SK-N-SH (cell line): ENCODE measurements at regions not wholly inside any gene's neighbourhood (a gene's known extent, or its start where the extent isn't known, plus 50 kb on each side); places are given as distances from the start of the nearest gene placed in this dataset.

Experiments used
- CTCF ChIA-PET: fragments of 300-600, 350-600 bp; formaldehyde crosslinking; extraction: SDS; loops from one replicate; lab custom pipeline; 2021; lab: Yijun Ruan, JAX
- POLR2A ChIA-PET: fragments of 350-600 bp; sonication (Branson Sonifier 250); formaldehyde crosslinking; extraction: SDS; loops from one replicate; lab custom pipeline; 2020; ENCODE audit warnings: antibody characterized with exemption, inconsistent platforms; lab: Yijun Ruan, JAX
- DNase-seq: peaks from one replicate; pipeline ENCODE4 v3.0.0; 2012
- H2AFZ ChIP-seq: fragments of 200-600 bp; sonication (generic); 2 replicates; pipeline ENCODE4 v1.8.1; 2016; ENCODE audit warnings: antibody characterized with exemption, mild to moderate bottlenecking, low read depth
- H3F3A ChIP-seq: fragments of 200-600 bp; sonication (generic); replicated peaks from 2 replicates; pipeline ENCODE3; 2016; ENCODE audit warnings: antibody characterized with exemption, mild to moderate bottlenecking; ENCODE audit not compliant: insufficient read depth
- H3K27ac ChIP-seq, 2 experiments: fragments of 200-500 bp in 1 of 2; fragments of 200-600 bp in 1 of 2; sonication (Bioruptor generic) in 1 of 2; sonication (generic), shearing (Covaris generic) in 1 of 2; 2 replicates each; pipeline versions ENCODE4 v1.5.1 to v1.6.1; 2014 to 2016; ENCODE audit warnings: low read depth in 2 of 2, inconsistent platforms in 1 of 2, low read length in 1 of 2, mild to moderate bottlenecking in 1 of 2, mixed read lengths in 1 of 2
- H3K27me3 ChIP-seq: fragments of 200-600 bp; sonication (generic), shearing (Covaris generic); 2 replicates; pipeline ENCODE4 v1.6.1; 2016; ENCODE audit warnings: mixed run types; ENCODE audit not compliant: insufficient read depth
- H3K36me3 ChIP-seq, 2 experiments: fragments of 200-500 bp in 1 of 2; fragments of 200-600 bp in 1 of 2; sonication (Bioruptor generic) in 1 of 2; sonication (generic) in 1 of 2; replicated peaks in 1 of 2; 2 replicates each; pipeline versions ENCODE3 to v1.5.1; 2014 to 2016; ENCODE audit warnings: low read length in 1 of 2, mild to moderate bottlenecking in 1 of 2; ENCODE audit not compliant: insufficient read depth in 2 of 2, control insufficient read depth in 1 of 2
- H3K4me1 ChIP-seq, 2 experiments: fragments of 200-500 bp in 1 of 2; fragments of 200-600 bp in 1 of 2; sonication (Bioruptor generic) in 1 of 2; sonication (generic), shearing (Covaris generic) in 1 of 2; 2 replicates each; pipeline versions ENCODE4 v1.5.1 to v1.6.1; 2014 to 2016; ENCODE audit warnings: low read depth in 1 of 2, low read length in 1 of 2, mixed run types in 1 of 2; ENCODE audit not compliant: insufficient read depth in 2 of 2, control insufficient read depth in 1 of 2
- H3K4me2 ChIP-seq: fragments of 200-600 bp; sonication (generic), shearing (Covaris generic); 2 replicates; pipeline ENCODE4 v1.6.1; 2017; ENCODE audit warnings: mixed run types
- H3K4me3 ChIP-seq, 2 experiments: fragments of 200-500 bp in 1 of 2; fragments of 200-600 bp in 1 of 2; sonication (Bioruptor generic) in 1 of 2; sonication (generic), shearing (Covaris generic) in 1 of 2; 2 replicates each; pipeline versions ENCODE4 v1.5.1 to v1.8.1; 2014 to 2016; ENCODE audit warnings: low read depth in 2 of 2, inconsistent platforms in 1 of 2, low read length in 1 of 2, mild to moderate bottlenecking in 1 of 2, mixed read lengths in 1 of 2, moderate library complexity in 1 of 2
- H3K79me2 ChIP-seq: fragments of 200-600 bp; sonication (generic); 2 replicates; pipeline ENCODE4 v1.8.1; 2017; ENCODE audit warnings: mild to moderate bottlenecking; ENCODE audit not compliant: insufficient read depth
- H3K9ac ChIP-seq: fragments of 200-600 bp; sonication (generic); 2 replicates; pipeline ENCODE4 v1.6.1; 2017; ENCODE audit warnings: mixed run types
- H3K9me2 ChIP-seq: fragments of 200-600 bp; sonication (generic); 2 replicates; pipeline ENCODE4 v1.6.1; 2017; ENCODE audit warnings: mixed run types
- H3K9me3 ChIP-seq: fragments of 200-600 bp; sonication (generic); 2 replicates; pipeline ENCODE4 v1.6.1; 2017; ENCODE audit warnings: mixed run types, mild to moderate bottlenecking, moderate library complexity
- H4K20me1 ChIP-seq: fragments of 200-600 bp; sonication (generic); 2 replicates; pipeline ENCODE4 v1.6.1; 2017; ENCODE audit warnings: mild to moderate bottlenecking, mixed run types; ENCODE audit not compliant: insufficient read depth
- FOSL2 ChIP-seq: IDR thresholded peaks from 2 replicates; pipeline ENCODE4 v1.4.0; 2012; ENCODE audit warnings: low read depth, mild to moderate bottlenecking, moderate library complexity, borderline replicate concordance
- GABPA ChIP-seq: IDR thresholded peaks from 2 replicates; pipeline ENCODE4 v1.4.0; 2012; ENCODE audit warnings: low read depth, mild to moderate bottlenecking
- MEF2A ChIP-seq: IDR thresholded peaks from 2 replicates; pipeline ENCODE4 v1.4.0; 2012; ENCODE audit warnings: low read depth, borderline replicate concordance
- RAD21 ChIP-seq: IDR thresholded peaks from 2 replicates; pipeline ENCODE4 v1.6.1; 2012; ENCODE audit warnings: mild to moderate bottlenecking, low read length
- YY1 ChIP-seq: IDR thresholded peaks from 2 replicates; pipeline ENCODE4 v1.4.0; 2012; ENCODE audit warnings: low read depth, mild to moderate bottlenecking
- WGBS: methylation state at CpG from one replicate; pipeline ENCODE4 v1.1.6; 2017; ENCODE audit warnings: low lambda C conversion rate; 5-methylcytosine and 5-hydroxymethylcytosine counted together
- TF ChIP-seq, protein P1 (sequence below): fragments of 150-350 bp; IDR thresholded peaks from 2 replicates; pipeline ENCODE4 v1.6.1; 2016; ENCODE audit warnings: mild to moderate bottlenecking, low read depth, low read length
- TF ChIP-seq, protein P2 (sequence below): fragments of 200-600 bp; sonication (generic); IDR thresholded peaks from 2 replicates; pipeline ENCODE4 v1.6.1; 2017; ENCODE audit warnings: antibody characterized with exemption, mild to moderate bottlenecking, moderate library complexity
- TF ChIP-seq, protein P3 (sequence below): IDR thresholded peaks from 2 replicates; pipeline ENCODE4 v1.6.1; 2012; ENCODE audit warnings: mild to moderate bottlenecking, low read depth, low read length, moderate library complexity

DNA sequence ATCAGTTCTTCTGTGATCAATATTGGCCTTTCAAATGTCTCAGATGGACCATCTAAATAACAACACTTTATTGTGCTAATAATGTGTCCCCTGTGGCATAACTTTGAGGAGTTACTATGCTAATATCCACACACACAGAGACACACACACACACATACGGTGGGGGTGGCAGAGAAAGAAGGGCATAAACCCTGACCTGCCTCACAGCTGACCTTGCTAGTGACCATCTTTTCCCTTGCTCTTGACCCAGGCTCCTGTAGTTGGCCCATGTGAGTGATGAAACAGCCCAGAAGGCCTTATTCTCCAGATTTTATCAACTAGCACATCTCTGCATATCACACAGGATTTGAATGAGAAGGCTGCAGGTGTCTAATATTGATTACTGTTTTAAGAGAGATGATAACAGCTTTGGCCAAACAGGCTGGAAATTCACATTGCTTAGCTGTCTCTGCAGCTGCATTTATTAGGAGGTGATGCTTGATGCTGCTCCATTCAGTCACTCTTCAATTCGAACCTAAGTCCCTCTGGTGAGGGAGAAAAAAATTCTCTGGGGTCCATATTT is 176.4 kb downstream of the ACTR3 start:
- H2AFZ ChIP-seq = no peak overlapping the region
- no peaks in the 10 kb centered on the region for H4K20me1 ChIP-seq
- no peaks in the 10 kb centered on the region for H3K4me1 ChIP-seq
- no peak overlapping the region for H3K4me2 ChIP-seq
- no peak for DNase-seq
- H3K9ac ChIP-seq = no peak overlapping the region
- H3F3A ChIP-seq = no peaks in the 10 kb centered on the region
- no peaks in the 10 kb centered on the region for H3K9me2 ChIP-seq
- no peak overlapping the region for H3K4me3 ChIP-seq
- H3K27ac ChIP-seq = no peak overlapping the region
- no peaks in the 10 kb centered on the region for H3K36me3 ChIP-seq
- POLR2A ChIA-PET = no interaction called here
- no peaks in the 10 kb centered on the region for H3K9me3 ChIP-seq
- H3K27me3 ChIP-seq = no peaks in the 10 kb centered on the region
- CTCF ChIA-PET = no interaction called here
- H3K79me2 ChIP-seq = no peaks in the 10 kb centered on the region
- WGBS = 0% methylated on average over 2 of the region's 2 CpGs
- no peak for TF ChIP-seq GABPA
- TF ChIP-seq MEF2A = no peak
- no peak for TF ChIP-seq YY1
- TF ChIP-seq, protein P1, sequence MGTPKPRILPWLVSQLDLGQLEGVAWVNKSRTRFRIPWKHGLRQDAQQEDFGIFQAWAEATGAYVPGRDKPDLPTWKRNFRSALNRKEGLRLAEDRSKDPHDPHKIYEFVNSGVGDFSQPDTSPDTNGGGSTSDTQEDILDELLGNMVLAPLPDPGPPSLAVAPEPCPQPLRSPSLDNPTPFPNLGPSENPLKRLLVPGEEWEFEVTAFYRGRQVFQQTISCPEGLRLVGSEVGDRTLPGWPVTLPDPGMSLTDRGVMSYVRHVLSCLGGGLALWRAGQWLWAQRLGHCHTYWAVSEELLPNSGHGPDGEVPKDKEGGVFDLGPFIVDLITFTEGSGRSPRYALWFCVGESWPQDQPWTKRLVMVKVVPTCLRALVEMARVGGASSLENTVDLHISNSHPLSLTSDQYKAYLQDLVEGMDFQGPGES = no peak
- no peak for TF ChIP-seq RAD21
- TF ChIP-seq, protein P2, sequence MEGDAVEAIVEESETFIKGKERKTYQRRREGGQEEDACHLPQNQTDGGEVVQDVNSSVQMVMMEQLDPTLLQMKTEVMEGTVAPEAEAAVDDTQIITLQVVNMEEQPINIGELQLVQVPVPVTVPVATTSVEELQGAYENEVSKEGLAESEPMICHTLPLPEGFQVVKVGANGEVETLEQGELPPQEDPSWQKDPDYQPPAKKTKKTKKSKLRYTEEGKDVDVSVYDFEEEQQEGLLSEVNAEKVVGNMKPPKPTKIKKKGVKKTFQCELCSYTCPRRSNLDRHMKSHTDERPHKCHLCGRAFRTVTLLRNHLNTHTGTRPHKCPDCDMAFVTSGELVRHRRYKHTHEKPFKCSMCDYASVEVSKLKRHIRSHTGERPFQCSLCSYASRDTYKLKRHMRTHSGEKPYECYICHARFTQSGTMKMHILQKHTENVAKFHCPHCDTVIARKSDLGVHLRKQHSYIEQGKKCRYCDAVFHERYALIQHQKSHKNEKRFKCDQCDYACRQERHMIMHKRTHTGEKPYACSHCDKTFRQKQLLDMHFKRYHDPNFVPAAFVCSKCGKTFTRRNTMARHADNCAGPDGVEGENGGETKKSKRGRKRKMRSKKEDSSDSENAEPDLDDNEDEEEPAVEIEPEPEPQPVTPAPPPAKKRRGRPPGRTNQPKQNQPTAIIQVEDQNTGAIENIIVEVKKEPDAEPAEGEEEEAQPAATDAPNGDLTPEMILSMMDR = no peak

DNA sequence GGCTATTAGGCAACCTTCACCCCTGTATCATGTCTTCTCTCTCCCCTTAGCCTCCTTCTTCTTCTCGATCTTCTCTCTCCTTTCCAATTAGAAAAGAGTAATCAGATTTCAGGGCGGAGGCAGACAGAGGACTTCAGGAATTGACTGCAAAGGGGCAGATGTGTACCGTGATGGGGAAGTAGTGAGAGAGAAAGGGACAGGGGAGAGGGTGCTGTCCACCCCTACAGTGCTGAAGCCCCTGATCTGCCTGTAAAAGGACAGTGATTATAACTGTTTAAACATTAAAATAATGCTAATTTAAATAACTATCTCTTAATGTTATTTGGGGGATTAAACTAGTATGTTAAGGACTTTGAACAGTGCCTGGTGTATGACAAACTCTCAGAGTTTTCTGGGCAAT is 178.5 kb downstream of the ACTR3 start:
- ChIA-PET CTCF (no interaction called here), POLR2A (no interaction called here)
- Histone ChIP-seq H3K27ac (no peak overlapping the region), H3K9me2 (no peaks in the 10 kb centered on the region), H4K20me1 (no peaks in the 10 kb centered on the region), H3K79me2 (no peaks in the 10 kb centered on the region), H3K4me3 (no peak overlapping the region), H3K9me3 (no peaks in the 10 kb centered on the region), H3K9ac (no peak overlapping the region), H3K36me3 (no peaks in the 10 kb centered on the region), H3K4me1 (no peaks in the 10 kb centered on the region), H3K27me3 (no peaks in the 10 kb centered on the region), H3F3A (no peaks in the 10 kb centered on the region), H2AFZ (no peak overlapping the region), H3K4me2 (no peak overlapping the region)
- DNase-seq = no peak
- WGBS = 20% methylated on average over 3 of the region's 3 CpGs
- no peak for TF ChIP-seq FOSL2
- TF ChIP-seq, protein P3, sequence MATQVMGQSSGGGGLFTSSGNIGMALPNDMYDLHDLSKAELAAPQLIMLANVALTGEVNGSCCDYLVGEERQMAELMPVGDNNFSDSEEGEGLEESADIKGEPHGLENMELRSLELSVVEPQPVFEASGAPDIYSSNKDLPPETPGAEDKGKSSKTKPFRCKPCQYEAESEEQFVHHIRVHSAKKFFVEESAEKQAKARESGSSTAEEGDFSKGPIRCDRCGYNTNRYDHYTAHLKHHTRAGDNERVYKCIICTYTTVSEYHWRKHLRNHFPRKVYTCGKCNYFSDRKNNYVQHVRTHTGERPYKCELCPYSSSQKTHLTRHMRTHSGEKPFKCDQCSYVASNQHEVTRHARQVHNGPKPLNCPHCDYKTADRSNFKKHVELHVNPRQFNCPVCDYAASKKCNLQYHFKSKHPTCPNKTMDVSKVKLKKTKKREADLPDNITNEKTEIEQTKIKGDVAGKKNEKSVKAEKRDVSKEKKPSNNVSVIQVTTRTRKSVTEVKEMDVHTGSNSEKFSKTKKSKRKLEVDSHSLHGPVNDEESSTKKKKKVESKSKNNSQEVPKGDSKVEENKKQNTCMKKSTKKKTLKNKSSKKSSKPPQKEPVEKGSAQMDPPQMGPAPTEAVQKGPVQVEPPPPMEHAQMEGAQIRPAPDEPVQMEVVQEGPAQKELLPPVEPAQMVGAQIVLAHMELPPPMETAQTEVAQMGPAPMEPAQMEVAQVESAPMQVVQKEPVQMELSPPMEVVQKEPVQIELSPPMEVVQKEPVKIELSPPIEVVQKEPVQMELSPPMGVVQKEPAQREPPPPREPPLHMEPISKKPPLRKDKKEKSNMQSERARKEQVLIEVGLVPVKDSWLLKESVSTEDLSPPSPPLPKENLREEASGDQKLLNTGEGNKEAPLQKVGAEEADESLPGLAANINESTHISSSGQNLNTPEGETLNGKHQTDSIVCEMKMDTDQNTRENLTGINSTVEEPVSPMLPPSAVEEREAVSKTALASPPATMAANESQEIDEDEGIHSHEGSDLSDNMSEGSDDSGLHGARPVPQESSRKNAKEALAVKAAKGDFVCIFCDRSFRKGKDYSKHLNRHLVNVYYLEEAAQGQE = peak; percentile 91
